Fibroblast of lung (primary cell): ENCODE measurements at regions not wholly inside any gene's neighbourhood (a gene's known extent, or its start where the extent isn't known, plus 50 kb on each side); places are given as distances from the start of the nearest gene placed in this dataset.

Experiments used
- DNase-seq, 2 donors: peaks; one replicate each; pipeline versions ENCODE4 v3.0.0 to v3.0.0-alpha.2; 2010; ENCODE audit warnings: low read depth in 2 of 2
- H2AFZ ChIP-seq: 2 replicates; pipeline ENCODE4 v1.5.1; 2012; ENCODE audit warnings: low read length, control low read depth, inconsistent platforms
- H3K27ac ChIP-seq: 2 replicates; pipeline ENCODE4 v1.5.1; 2011; ENCODE audit warnings: low read length, control low read depth; ENCODE audit not compliant: insufficient read depth
- H3K27me3 ChIP-seq: 2 replicates; pipeline ENCODE4 v1.5.1; 2011; ENCODE audit warnings: mild to moderate bottlenecking, low read length; ENCODE audit not compliant: control insufficient read depth, insufficient read depth
- H3K36me3 ChIP-seq: 2 replicates; pipeline ENCODE4 v1.5.1; 2011; ENCODE audit warnings: low read length; ENCODE audit not compliant: control insufficient read depth, insufficient read depth
- H3K4me1 ChIP-seq: 2 replicates; pipeline ENCODE4 v1.5.1; 2011; ENCODE audit warnings: low read length; ENCODE audit not compliant: control insufficient read depth, insufficient read depth; ENCODE audit errors: extremely low read depth
- H3K4me2 ChIP-seq: 2 replicates; pipeline ENCODE4 v1.5.1; 2011; ENCODE audit warnings: low read length, control low read depth; ENCODE audit not compliant: insufficient read depth; ENCODE audit errors: extremely low read depth
- H3K4me3 ChIP-seq, 4 experiments: fragments of 200-600 bp in 1 of 4; sonication (generic) in 1 of 4; replicated peaks in 1 of 4; 2 replicates each; pipeline ENCODE4 v1.5.1; 2011 to 2016; ENCODE audit warnings: low read length in 4 of 4, low read depth in 3 of 4, mild to moderate bottlenecking in 3 of 4, control low read depth in 2 of 4, inconsistent platforms in 1 of 4, mixed read lengths in 1 of 4; ENCODE audit not compliant: insufficient read depth in 1 of 4; ENCODE audit errors: control extremely low read depth in 1 of 4
- H3K79me2 ChIP-seq: 2 replicates; pipeline ENCODE4 v1.5.1; 2012; ENCODE audit warnings: mild to moderate bottlenecking, low read length, inconsistent platforms; ENCODE audit not compliant: control insufficient read depth, insufficient read depth
- H3K9ac ChIP-seq: 2 replicates; pipeline ENCODE4 v1.5.1; 2011; ENCODE audit warnings: mild to moderate bottlenecking, low read length, control low read depth; ENCODE audit not compliant: insufficient read depth
- H3K9me3 ChIP-seq: 2 replicates; pipeline ENCODE4 v1.5.1; 2012; ENCODE audit warnings: low read depth, low read length; ENCODE audit not compliant: control insufficient read depth, insufficient read depth
- H4K20me1 ChIP-seq: 2 replicates; pipeline ENCODE4 v1.5.1; 2011; ENCODE audit warnings: low read length; ENCODE audit not compliant: control insufficient read depth, insufficient read depth; ENCODE audit errors: extremely low read depth
- CTCF ChIP-seq, 2 donors: IDR thresholded peaks in 1 of 2; conservative IDR thresholded peaks in 1 of 2; 1 replicate in 1 of 2; 2 replicates in 1 of 2; pipeline ENCODE4 v1.5.1; 2011 to 2012; ENCODE audit warnings: low read length in 2 of 2, control low read depth in 1 of 2, inconsistent platforms in 1 of 2, low read depth in 1 of 2, mild to moderate bottlenecking in 1 of 2
- EZH2 ChIP-seq: IDR thresholded peaks from 2 replicates; pipeline ENCODE4 v1.5.1; 2012; ENCODE audit warnings: low read length, control low read depth, mild to moderate bottlenecking; ENCODE audit errors: missing control alignments

GRCh38 chr13:59259165-59260000 is 904.3 kb downstream of the DIAPH3 start:
- H3K27me3 ChIP-seq = no peaks in the 10 kb centered on the region
- DNase-seq = no peak
- no peak overlapping the region for H3K4me2 ChIP-seq
- no peaks in the 10 kb centered on the region for H4K20me1 ChIP-seq
- TF ChIP-seq CTCF (conservative IDR thresholded peaks at IDR 0.05 in 1 of 2, IDR thresholded peaks at IDR 0.05 in 1 of 2; ENCODE audit: low read depth in 1 of 2, low read length in 2 of 2) (no peak), EZH2 (no peak)
- no peaks in the 10 kb centered on the region for H3K4me1 ChIP-seq
- H3K9ac ChIP-seq = no peak overlapping the region
- no peak overlapping the region for H3K4me3 ChIP-seq
- no peaks in the 10 kb centered on the region for H3K36me3 ChIP-seq
- no peak overlapping the region for H3K27ac ChIP-seq
- no peak overlapping the region for H2AFZ ChIP-seq
- H3K9me3 ChIP-seq = no peaks in the 10 kb centered on the region
- H3K79me2 ChIP-seq = no peaks in the 10 kb centered on the region

- TF ChIP-seq EZH2 (no peak), CTCF (conservative IDR thresholded peaks at IDR 0.05 in 1 of 2, IDR thresholded peaks at IDR 0.05 in 1 of 2; ENCODE audit: low read depth in 1 of 2, low read length in 2 of 2) (peak; percentile 30 to 64)
- no peaks in the 10 kb centered on the region for H3K4me1 ChIP-seq
- H3K9me3 ChIP-seq = no peaks in the 10 kb centered on the region
- H3K27me3 ChIP-seq = no peaks in the 10 kb centered on the region
- H2AFZ ChIP-seq = no peak overlapping the region
- no peaks in the 10 kb centered on the region for H3K79me2 ChIP-seq
- no peak overlapping the region for H3K4me2 ChIP-seq
- H3K9ac ChIP-seq = no peak overlapping the region
- DNase-seq = peak in 1 of 2 donors; percentile 50
- H3K27ac ChIP-seq = no peak overlapping the region
- no peaks in the 10 kb centered on the region for H4K20me1 ChIP-seq
- H3K36me3 ChIP-seq = no peaks in the 10 kb centered on the region
- H3K4me3 ChIP-seq = peak overlapping the region in 1 of 4 experiments; percentile 28
Measured at GRCh38 chr13:59261928-59262488, 901.7 kb downstream of the DIAPH3 start.

GRCh38 chr13:59263531-59263930 is 900.2 kb downstream of the DIAPH3 start:
- no peaks in the 10 kb centered on the region for H3K36me3 ChIP-seq
- no peak overlapping the region for H2AFZ ChIP-seq
- H3K4me3 ChIP-seq = no peak overlapping the region
- no peaks in the 10 kb centered on the region for H3K79me2 ChIP-seq
- H3K9ac ChIP-seq = no peak overlapping the region
- no peak for DNase-seq
- no peaks in the 10 kb centered on the region for H3K9me3 ChIP-seq
- H4K20me1 ChIP-seq = no peaks in the 10 kb centered on the region
- H3K4me1 ChIP-seq = no peaks in the 10 kb centered on the region
- no peak overlapping the region for H3K4me2 ChIP-seq
- no peaks in the 10 kb centered on the region for H3K27me3 ChIP-seq
- TF ChIP-seq EZH2 (no peak), CTCF (conservative IDR thresholded peaks at IDR 0.05 in 1 of 2, IDR thresholded peaks at IDR 0.05 in 1 of 2; ENCODE audit: low read depth in 1 of 2, low read length in 2 of 2) (no peak)
- no peak overlapping the region for H3K27ac ChIP-seq
